ENCODE measurements at regions not wholly inside any gene's neighbourhood (a gene's known extent, or its start where the extent isn't known, plus 50 kb on each side); places are given as distances from the start of the nearest gene placed in this dataset.
"Not testable (repeated sequence)": the region's sequence is repeated elsewhere in the genome, so short reads cannot be mapped to it uniquely, and the experiment has no call there.

DNA sequence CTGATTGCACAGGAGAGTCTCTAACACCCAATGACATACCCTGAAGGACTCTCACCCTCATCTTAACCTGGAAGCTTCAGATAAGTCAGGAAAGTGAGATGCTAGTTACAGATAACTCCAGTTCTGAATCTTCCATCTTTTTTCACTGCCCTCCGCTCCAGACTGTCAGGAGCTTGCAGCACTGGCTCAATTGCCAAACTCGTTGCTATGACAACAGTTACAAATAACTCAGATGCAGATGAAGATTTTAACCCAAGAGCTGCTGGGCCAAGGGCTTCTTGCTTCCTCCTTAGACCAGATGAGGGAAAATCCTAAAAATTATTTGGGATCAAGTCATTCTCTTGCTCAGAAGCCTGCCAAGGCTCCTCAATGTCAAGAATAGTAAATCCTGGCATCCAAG lies 109.1 kb upstream of the HUWE1 start:
- no peaks in the 10 kb centered on the region for H3K9me3 ChIP-seq (replicated peaks; ENCODE audit: control insufficient read depth, low read depth, low read length)
- no CpG with 5 or more reads among the region's 2 CpGs for WGBS (ENCODE audit: insufficient coverage)
- no peaks in the 10 kb centered on the region for H3K27me3 ChIP-seq (ENCODE audit: control insufficient read depth, insufficient read depth, low read length)
- DNase-seq, result peak; percentile 65
- no peaks in the 10 kb centered on the region for H3K4me1 ChIP-seq (ENCODE audit: control insufficient read depth, insufficient read depth, low read length)
- H3K4me3 ChIP-seq (ENCODE audit: low read length), result no peak overlapping the region
- no peak overlapping the region for H3K27ac ChIP-seq (ENCODE audit: low read length)
- no peaks in the 10 kb centered on the region for H3K36me3 ChIP-seq (ENCODE audit: control insufficient read depth, insufficient read depth, low read length)

DNA sequence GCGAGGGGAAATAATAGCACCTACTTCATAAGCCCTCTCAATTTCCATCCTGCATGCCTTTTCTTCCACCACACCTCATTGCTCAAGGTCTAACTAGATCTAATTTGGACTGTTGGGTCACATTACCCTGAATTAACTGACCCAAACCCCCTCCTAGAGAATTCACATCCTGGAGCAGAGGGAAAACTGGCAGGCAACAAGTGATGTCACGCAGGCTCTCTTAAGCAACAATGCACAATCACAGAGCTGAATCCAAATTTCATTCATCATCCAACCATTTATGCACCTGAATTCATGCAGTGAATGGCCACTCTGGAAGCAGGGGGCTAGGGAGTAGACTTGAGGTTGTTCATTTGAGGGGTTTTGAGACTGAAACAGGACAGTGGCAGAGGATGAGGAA lies 107.7 kb upstream of the HUWE1 start:
- Histone ChIP-seq H3K4me1 (ENCODE audit: control insufficient read depth, insufficient read depth, low read length) (no peaks in the 10 kb centered on the region), H3K4me3 (ENCODE audit: low read length) (no peak overlapping the region), H3K36me3 (ENCODE audit: control insufficient read depth, insufficient read depth, low read length) (no peaks in the 10 kb centered on the region), H3K27ac (ENCODE audit: low read length) (no peak overlapping the region), H3K27me3 (ENCODE audit: control insufficient read depth, insufficient read depth, low read length) (no peaks in the 10 kb centered on the region), H3K9me3 (replicated peaks; ENCODE audit: control insufficient read depth, low read depth, low read length) (no peaks in the 10 kb centered on the region)
- DNase-seq, result no peak
- 33% methylated on average over 1 of the region's 2 CpGs for WGBS (ENCODE audit: insufficient coverage)

DNA sequence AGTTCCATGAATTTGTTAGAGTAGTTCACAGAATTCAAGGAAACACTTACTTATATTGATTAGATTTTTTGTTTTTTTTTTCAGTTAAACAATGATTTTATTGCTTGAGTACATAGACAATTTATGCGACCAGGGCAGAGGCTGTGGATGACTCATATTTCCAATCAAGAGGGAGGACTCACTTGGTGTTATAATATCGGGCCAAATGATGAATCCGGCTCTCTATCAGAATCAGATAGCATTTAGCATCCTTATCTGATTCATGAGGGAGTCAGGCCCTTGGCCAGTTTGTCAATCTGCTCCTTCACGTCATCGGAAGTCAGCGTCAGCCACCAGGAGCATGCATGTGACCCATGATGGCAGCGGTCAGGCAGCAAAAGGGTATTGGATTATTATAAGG lies 82.3 kb upstream of the HUWE1 start:
- no peaks in the 10 kb centered on the region for H3K27me3 ChIP-seq (ENCODE audit: control insufficient read depth, insufficient read depth, low read length)
- no peaks in the 10 kb centered on the region for H3K4me1 ChIP-seq (ENCODE audit: control insufficient read depth, insufficient read depth, low read length)
- DNase-seq, result no peak
- no peaks in the 10 kb centered on the region for H3K9me3 ChIP-seq (replicated peaks; ENCODE audit: control insufficient read depth, low read depth, low read length)
- no peaks in the 10 kb centered on the region for H3K36me3 ChIP-seq (ENCODE audit: control insufficient read depth, insufficient read depth, low read length)
- no peak overlapping the region for H3K4me3 ChIP-seq (ENCODE audit: low read length)
- 60% methylated on average over 1 of the region's 7 CpGs for WGBS (ENCODE audit: insufficient coverage)
- no peak overlapping the region for H3K27ac ChIP-seq (ENCODE audit: low read length)

DNA sequence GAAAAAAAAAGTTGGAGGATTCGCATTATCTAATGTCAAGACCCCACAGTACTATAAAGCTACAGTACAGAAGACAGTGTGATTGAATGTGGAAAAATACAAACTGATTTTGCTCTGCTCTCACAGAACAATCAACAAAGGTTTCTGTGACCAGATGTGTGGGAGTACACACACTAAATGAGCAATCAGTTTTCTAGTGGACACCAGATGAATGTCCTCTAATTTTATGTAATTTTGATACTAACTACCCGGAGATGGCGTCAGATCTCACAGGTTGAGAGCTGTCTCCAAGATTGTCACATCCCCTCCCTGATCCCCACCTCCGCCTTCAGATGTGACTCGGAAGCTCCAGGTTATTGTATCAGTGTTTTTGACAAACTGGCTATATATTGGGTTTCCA lies 81.9 kb upstream of the HUWE1 start:
- no peak overlapping the region for H3K27ac ChIP-seq (ENCODE audit: low read length)
- H3K27me3 ChIP-seq (ENCODE audit: control insufficient read depth, insufficient read depth, low read length), result no peaks in the 10 kb centered on the region
- no peak overlapping the region for H3K4me3 ChIP-seq (ENCODE audit: low read length)
- WGBS (ENCODE audit: insufficient coverage), result no CpG with 5 or more reads among the region's 5 CpGs
- no peaks in the 10 kb centered on the region for H3K36me3 ChIP-seq (ENCODE audit: control insufficient read depth, insufficient read depth, low read length)
- H3K9me3 ChIP-seq (replicated peaks; ENCODE audit: control insufficient read depth, low read depth, low read length), result no peaks in the 10 kb centered on the region
- no peaks in the 10 kb centered on the region for H3K4me1 ChIP-seq (ENCODE audit: control insufficient read depth, insufficient read depth, low read length)
- DNase-seq, result no peak

DNA sequence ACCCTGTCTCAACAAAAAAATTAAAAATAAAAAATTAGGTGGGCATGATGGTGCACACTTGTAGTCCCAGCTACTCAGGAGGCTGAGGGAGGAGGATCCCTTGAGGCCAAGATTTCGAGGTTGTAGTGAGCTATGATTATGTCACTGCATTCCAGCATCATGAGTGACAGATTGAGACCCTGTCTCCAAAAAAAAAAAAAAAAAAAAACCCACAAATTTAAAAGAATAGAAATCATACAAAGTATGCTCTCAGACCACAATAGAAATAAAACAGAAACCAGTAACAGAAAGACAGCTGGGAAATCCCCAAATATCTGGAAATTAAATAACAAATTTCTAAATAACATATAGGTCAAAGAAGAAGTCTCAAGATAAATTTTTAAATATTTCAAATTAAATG lies 81.0 kb upstream of the HUWE1 start:
- no peaks in the 10 kb centered on the region for H3K9me3 ChIP-seq (replicated peaks; ENCODE audit: control insufficient read depth, low read depth, low read length)
- no peaks in the 10 kb centered on the region for H3K4me1 ChIP-seq (ENCODE audit: control insufficient read depth, insufficient read depth, low read length)
- DNase-seq, result no peak
- no CpG with 5 or more reads among the region's 1 CpG for WGBS (ENCODE audit: insufficient coverage)
- H3K36me3 ChIP-seq (ENCODE audit: control insufficient read depth, insufficient read depth, low read length), result no peaks in the 10 kb centered on the region
- no peak overlapping the region for H3K27ac ChIP-seq (ENCODE audit: low read length)
- no peaks in the 10 kb centered on the region for H3K27me3 ChIP-seq (ENCODE audit: control insufficient read depth, insufficient read depth, low read length)
- no peak overlapping the region for H3K4me3 ChIP-seq (ENCODE audit: low read length)

DNA sequence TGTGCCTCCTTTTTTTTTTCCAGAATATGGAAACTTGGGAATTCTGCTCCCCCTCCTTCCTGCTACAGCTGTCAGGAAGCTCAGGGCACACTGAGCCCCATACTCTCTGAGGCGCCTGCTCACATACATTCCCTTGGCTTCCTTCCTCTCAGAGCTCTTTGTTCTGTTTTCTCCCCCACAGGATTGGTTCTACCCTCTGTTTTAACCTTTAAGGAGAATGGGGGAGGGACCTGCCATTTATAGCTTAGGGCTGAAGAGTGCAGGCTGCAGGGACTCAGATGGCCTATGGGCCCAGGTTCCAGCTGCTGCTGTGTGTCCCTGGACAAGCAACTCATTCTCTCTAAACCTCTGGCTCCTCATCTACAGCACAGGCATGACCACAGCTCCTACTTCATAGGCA lies 70.7 kb upstream of the HUWE1 start:
- not testable (repeated sequence) for H3K27ac ChIP-seq (ENCODE audit: low read length); H3K36me3 ChIP-seq (ENCODE audit: control insufficient read depth, insufficient read depth, low read length); H3K27me3 ChIP-seq (ENCODE audit: control insufficient read depth, insufficient read depth, low read length); H3K4me3 ChIP-seq (ENCODE audit: low read length); H3K9me3 ChIP-seq (replicated peaks; ENCODE audit: control insufficient read depth, low read depth, low read length); H3K4me1 ChIP-seq (ENCODE audit: control insufficient read depth, insufficient read depth, low read length)
- no CpG with 5 or more reads among the region's 1 CpG for WGBS (ENCODE audit: insufficient coverage)
- DNase-seq, result peak; percentile 3

DNA sequence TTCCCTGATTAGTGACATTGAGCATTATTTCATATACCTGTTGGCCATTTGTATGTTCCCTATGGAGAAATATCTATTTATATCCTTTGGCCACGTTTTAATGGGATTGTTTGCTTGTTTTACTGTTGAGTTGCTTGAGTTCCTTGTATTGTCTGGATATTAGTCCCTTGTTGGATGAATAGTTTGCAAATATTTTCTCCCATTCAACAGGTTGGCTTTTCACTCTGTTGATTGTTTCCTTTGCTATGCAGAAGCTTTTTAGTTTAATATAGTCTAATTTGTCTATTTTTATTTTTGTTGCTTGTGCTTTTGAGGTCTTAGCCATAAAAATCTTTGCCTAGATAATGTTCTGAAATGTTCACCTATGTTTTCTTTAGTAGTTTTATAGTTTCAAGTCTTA lies 60.2 kb upstream of the HUWE1 start:
- no peaks in the 10 kb centered on the region for H3K9me3 ChIP-seq (replicated peaks; ENCODE audit: control insufficient read depth, low read depth, low read length)
- H3K27me3 ChIP-seq (ENCODE audit: control insufficient read depth, insufficient read depth, low read length), result peaks cover 2% of the 10 kb centered on the region
- H3K27ac ChIP-seq (ENCODE audit: low read length), result no peak overlapping the region
- no peak for DNase-seq
- no peak overlapping the region for H3K4me3 ChIP-seq (ENCODE audit: low read length)
- no peaks in the 10 kb centered on the region for H3K4me1 ChIP-seq (ENCODE audit: control insufficient read depth, insufficient read depth, low read length)
- WGBS (ENCODE audit: insufficient coverage), result no CpG with 5 or more reads among the region's 1 CpG
- H3K36me3 ChIP-seq (ENCODE audit: control insufficient read depth, insufficient read depth, low read length), result no peaks in the 10 kb centered on the region

DNA sequence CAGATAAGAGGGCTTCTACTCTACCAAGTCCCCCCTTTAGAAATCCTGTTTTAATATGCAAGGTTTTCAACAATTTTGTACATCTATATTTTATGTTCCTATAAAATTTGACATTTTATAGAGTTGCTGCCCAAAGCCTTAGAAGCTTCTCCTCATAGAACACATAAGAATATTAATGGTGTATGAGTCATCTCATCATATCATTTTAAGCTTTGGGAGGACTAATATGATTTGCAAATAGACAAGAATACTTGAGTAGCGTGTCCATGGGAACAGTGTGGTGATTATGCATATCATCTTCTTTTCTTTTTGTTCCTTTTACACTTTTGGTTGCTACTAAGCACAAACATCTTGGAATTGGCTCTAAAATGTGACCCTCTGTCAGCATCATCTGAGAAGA lies 56.7 kb upstream of the HUWE1 start:
- H3K36me3 ChIP-seq (ENCODE audit: control insufficient read depth, insufficient read depth, low read length), result no peaks in the 10 kb centered on the region
- H3K27me3 ChIP-seq (ENCODE audit: control insufficient read depth, insufficient read depth, low read length), result no peaks in the 10 kb centered on the region
- no peaks in the 10 kb centered on the region for H3K4me1 ChIP-seq (ENCODE audit: control insufficient read depth, insufficient read depth, low read length)
- WGBS (ENCODE audit: insufficient coverage), result no CpG with 5 or more reads among the region's 1 CpG
- H3K27ac ChIP-seq (ENCODE audit: low read length), result no peak overlapping the region
- DNase-seq, result no peak
- no peak overlapping the region for H3K4me3 ChIP-seq (ENCODE audit: low read length)
- H3K9me3 ChIP-seq (replicated peaks; ENCODE audit: control insufficient read depth, low read depth, low read length), result no peaks in the 10 kb centered on the region

DNA sequence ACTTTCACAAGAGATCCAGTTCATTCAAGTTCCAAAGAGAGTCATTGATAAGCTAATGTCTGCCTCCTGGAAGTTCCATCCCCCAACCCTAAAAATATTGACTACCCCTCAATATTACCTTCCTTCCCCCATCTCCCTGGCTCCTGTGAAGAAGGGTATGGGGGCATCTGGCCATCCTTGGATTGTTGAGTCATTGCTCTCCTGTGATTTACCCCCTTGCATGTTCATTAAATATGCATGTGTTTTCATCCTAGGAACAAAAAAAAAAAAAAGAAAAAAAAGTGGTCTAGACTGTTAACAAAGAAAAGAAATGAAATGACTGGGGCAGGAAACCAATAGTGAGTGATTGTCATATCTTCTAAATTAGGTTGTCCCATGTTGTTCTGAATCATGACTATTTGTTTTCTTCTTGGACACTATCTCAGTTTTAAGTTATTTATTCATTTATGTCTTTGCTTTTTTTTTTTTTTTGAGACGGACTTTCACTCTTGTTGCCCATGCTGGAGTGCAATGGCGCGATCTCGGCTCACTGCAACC lies 51.9 kb upstream of the HUWE1 start:
- Histone ChIP-seq H3K36me3 (ENCODE audit: control insufficient read depth, insufficient read depth, low read length) (no peaks in the 10 kb centered on the region), H3K27ac (ENCODE audit: low read length) (no peak overlapping the region), H3K4me3 (ENCODE audit: low read length) (no peak overlapping the region), H3K9me3 (replicated peaks; ENCODE audit: control insufficient read depth, low read depth, low read length) (no peaks in the 10 kb centered on the region), H3K4me1 (ENCODE audit: control insufficient read depth, insufficient read depth, low read length) (no peaks in the 10 kb centered on the region), H3K27me3 (ENCODE audit: control insufficient read depth, insufficient read depth, low read length) (peaks cover 8% of the 10 kb centered on the region)
- DNase-seq, result no peak
- WGBS (ENCODE audit: insufficient coverage), result no CpG with 5 or more reads among the region's 4 CpGs

All from muscle of leg (tissue), 3 donors.